Adipocyte (in vitro differentiated cells): ENCODE measurements at regions not wholly inside any gene's neighbourhood (a gene's known extent, or its start where the extent isn't known, plus 50 kb on each side); places are given as distances from the start of the nearest gene placed in this dataset.

Experiments used
- DNase-seq: peaks from one replicate; pipeline ENCODE4 v3.0.0-alpha.2; 2015; ENCODE audit warnings: low read depth
- H3K27me3 ChIP-seq: replicated peaks from 2 replicates; pipeline ENCODE4 v1.7.0; 2013; ENCODE audit warnings: mild to moderate bottlenecking, low read length, moderate library complexity; ENCODE audit not compliant: control insufficient read depth, insufficient read depth
- H3K36me3 ChIP-seq: 2 replicates; pipeline ENCODE4 v1.7.0; 2013; ENCODE audit warnings: low read length, mild to moderate bottlenecking, moderate library complexity; ENCODE audit not compliant: control insufficient read depth, insufficient read depth, severe bottlenecking
- H3K4me1 ChIP-seq: 2 replicates; pipeline ENCODE4 v1.7.0; 2013; ENCODE audit warnings: mild to moderate bottlenecking, low read length, moderate library complexity; ENCODE audit not compliant: control insufficient read depth, insufficient read depth
- H3K4me3 ChIP-seq: 2 replicates; pipeline ENCODE4 v1.7.0; 2013; ENCODE audit warnings: mild to moderate bottlenecking, low read length, moderate library complexity
- H3K9ac ChIP-seq: 2 replicates; pipeline ENCODE4 v1.7.0; 2013; ENCODE audit warnings: mild to moderate bottlenecking, low read length, moderate library complexity
- H3K9me3 ChIP-seq: 2 replicates; pipeline ENCODE4 v1.7.0; 2013; ENCODE audit warnings: mild to moderate bottlenecking, low read length, moderate library complexity; ENCODE audit not compliant: control insufficient read depth

GRCh38 chr2:43104106-43104505 is 122.3 kb downstream of the ZFP36L2 start:
- no peak overlapping the region for H3K4me3 ChIP-seq
- peaks cover 46% of the 10 kb centered on the region for H3K4me1 ChIP-seq
- no peaks in the 10 kb centered on the region for H3K9me3 ChIP-seq
- no peaks in the 10 kb centered on the region for H3K36me3 ChIP-seq
- no peak for DNase-seq
- no peak overlapping the region for H3K9ac ChIP-seq
- no peaks in the 10 kb centered on the region for H3K27me3 ChIP-seq

- Histone ChIP-seq H3K9me3 (no peaks in the 10 kb centered on the region), H3K27me3 (no peaks in the 10 kb centered on the region), H3K9ac (peak overlapping the region; percentile 77), H3K4me3 (no peak overlapping the region), H3K4me1 (peaks cover 36% of the 10 kb centered on the region), H3K36me3 (no peaks in the 10 kb centered on the region)
- DNase-seq = no peak
Measured at GRCh38 chr2:43103093-43103404, 123.4 kb downstream of the ZFP36L2 start.

GRCh38 chr2:43102366-43103092 is 123.9 kb downstream of the ZFP36L2 start:
- Histone ChIP-seq H3K9ac (peak overlapping the region; percentile 77), H3K27me3 (no peaks in the 10 kb centered on the region), H3K36me3 (no peaks in the 10 kb centered on the region), H3K4me1 (peaks cover 36% of the 10 kb centered on the region), H3K4me3 (no peak overlapping the region), H3K9me3 (no peaks in the 10 kb centered on the region)
- DNase-seq = peak; percentile 66

GRCh38 chr2:43101751-43102150 is 124.7 kb downstream of the ZFP36L2 start:
- Histone ChIP-seq H3K4me1 (peaks cover 30% of the 10 kb centered on the region), H3K9me3 (no peaks in the 10 kb centered on the region), H3K36me3 (no peaks in the 10 kb centered on the region), H3K9ac (peak overlapping the region; percentile 77), H3K4me3 (peak overlapping the region; percentile 51), H3K27me3 (no peaks in the 10 kb centered on the region)
- DNase-seq = no peak

- Histone ChIP-seq H3K4me1 (peaks cover 23% of the 10 kb centered on the region), H3K4me3 (peak overlapping the region; percentile 51), H3K9me3 (peaks cover 2% of the 10 kb centered on the region), H3K36me3 (no peaks in the 10 kb centered on the region), H3K27me3 (no peaks in the 10 kb centered on the region), H3K9ac (peak overlapping the region; percentile 77)
- no peak for DNase-seq
Measured at GRCh38 chr2:43100883-43101662, 125.3 kb downstream of the ZFP36L2 start.

GRCh38 chr2:43100362-43100882 is 126.0 kb downstream of the ZFP36L2 start:
- Histone ChIP-seq H3K9me3 (peaks cover 4% of the 10 kb centered on the region), H3K27me3 (no peaks in the 10 kb centered on the region), H3K9ac (peak overlapping the region; percentile 77), H3K4me1 (peaks cover 18% of the 10 kb centered on the region), H3K4me3 (peak overlapping the region; percentile 51), H3K36me3 (no peaks in the 10 kb centered on the region)
- DNase-seq = no peak

- Histone ChIP-seq H3K4me1 (peaks cover 18% of the 10 kb centered on the region), H3K27me3 (no peaks in the 10 kb centered on the region), H3K4me3 (no peak overlapping the region), H3K36me3 (no peaks in the 10 kb centered on the region), H3K9me3 (peaks cover 4% of the 10 kb centered on the region), H3K9ac (no peak overlapping the region)
- no peak for DNase-seq
Measured at GRCh38 chr2:43099797-43100196, 126.6 kb downstream of the ZFP36L2 start.

- DNase-seq = no peak
- no peaks in the 10 kb centered on the region for H3K27me3 ChIP-seq
Measured at GRCh38 chr2:43098539-43098938, 127.9 kb downstream of the ZFP36L2 start.

GRCh38 chr2:43097644-43098408 is 128.6 kb downstream of the ZFP36L2 start:
- no peaks in the 10 kb centered on the region for H3K27me3 ChIP-seq
- DNase-seq = no peak
- H3K4me1 ChIP-seq = peaks cover 15% of the 10 kb centered on the region
- H3K4me3 ChIP-seq = no peak overlapping the region
- no peak overlapping the region for H3K9ac ChIP-seq
- H3K9me3 ChIP-seq = peaks cover 4% of the 10 kb centered on the region
- H3K36me3 ChIP-seq = no peaks in the 10 kb centered on the region

More at GRCh38 chr2:43098539-43098938, 127.9 kb downstream of the ZFP36L2 start:
- Histone ChIP-seq H3K9me3 (peaks cover 4% of the 10 kb centered on the region), H3K4me1 (peaks cover 18% of the 10 kb centered on the region), H3K36me3 (no peaks in the 10 kb centered on the region), H3K4me3 (no peak overlapping the region), H3K9ac (no peak overlapping the region)

GRCh38 chr2:43095533-43096295 is 130.7 kb downstream of the ZFP36L2 start:
- peaks cover 11% of the 10 kb centered on the region for H3K9me3 ChIP-seq
- H3K4me3 ChIP-seq = no peak overlapping the region

More at GRCh38 chr2:43095533-43096295, 130.7 kb downstream of the ZFP36L2 start:
- Histone ChIP-seq H3K4me1 (no peaks in the 10 kb centered on the region), H3K27me3 (no peaks in the 10 kb centered on the region), H3K36me3 (no peaks in the 10 kb centered on the region), H3K9ac (no peak overlapping the region)
- no peak for DNase-seq
